Progenitor cell of endocrine pancreas (in vitro differentiated cells): ENCODE measurements at regions not wholly inside any gene's neighbourhood (a gene's known extent, or its start where the extent isn't known, plus 50 kb on each side); places are given as distances from the start of the nearest gene placed in this dataset.

Experiments
- DNase-seq: peaks from one replicate; pipeline ENCODE4 v3.0.0; 2021; ENCODE audit warnings: low spot score; ENCODE audit not compliant: unreplicated experiment
- H3K27ac Mint-ChIP-seq: 2 replicates; pipeline ENCODE4 v1.8.0; 2021; ENCODE audit warnings: mild to moderate bottlenecking, moderate library complexity, mixed read lengths
- H3K27me3 Mint-ChIP-seq: 2 replicates; pipeline ENCODE4 v1.8.0; 2021; ENCODE audit warnings: mixed read lengths
- H3K36me3 Mint-ChIP-seq: 2 replicates; pipeline ENCODE4 v1.8.0; 2022; ENCODE audit warnings: mixed read lengths; ENCODE audit not compliant: insufficient read depth
- H3K4me1 Mint-ChIP-seq: 2 replicates; pipeline ENCODE4 v1.8.0; 2021; ENCODE audit warnings: low read depth, mixed read lengths
- H3K4me3 Mint-ChIP-seq: 2 replicates; pipeline ENCODE4 v1.8.0; 2021; ENCODE audit warnings: low read depth, mild to moderate bottlenecking, moderate library complexity, mixed read lengths
- H3K9me3 Mint-ChIP-seq: 2 replicates; pipeline ENCODE4 v1.8.0; 2021; ENCODE audit warnings: low read depth, mixed read lengths
- TF ChIP-seq, protein P1 (sequence below): fragments of 200-600 bp; sonication (generic); IDR thresholded peaks from one replicate; pipeline ENCODE4 v1.5.0; 2021; ENCODE audit warnings: antibody characterized with exemption, mild to moderate bottlenecking; ENCODE audit not compliant: unreplicated experiment

DNA sequence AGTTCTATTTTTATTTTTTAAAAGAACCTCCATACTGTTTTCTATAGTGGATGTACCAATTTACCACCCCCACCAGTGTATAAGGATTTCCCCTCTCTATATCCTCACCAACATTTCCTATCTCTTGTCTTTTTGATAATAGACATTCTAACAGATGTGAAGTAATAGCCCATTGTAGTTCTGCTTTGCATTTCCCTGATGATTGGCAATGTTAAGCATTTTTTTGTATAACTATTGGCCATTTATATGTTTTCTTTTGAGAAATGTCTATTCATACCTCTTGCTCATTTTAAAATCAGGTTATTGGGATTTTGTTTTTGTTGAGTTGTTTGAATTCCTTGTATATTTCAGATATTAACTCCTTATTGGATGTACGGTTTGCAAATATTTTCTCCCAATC lies 251.1 kb upstream of the HTR2C start:
- TF ChIP-seq, protein P1, sequence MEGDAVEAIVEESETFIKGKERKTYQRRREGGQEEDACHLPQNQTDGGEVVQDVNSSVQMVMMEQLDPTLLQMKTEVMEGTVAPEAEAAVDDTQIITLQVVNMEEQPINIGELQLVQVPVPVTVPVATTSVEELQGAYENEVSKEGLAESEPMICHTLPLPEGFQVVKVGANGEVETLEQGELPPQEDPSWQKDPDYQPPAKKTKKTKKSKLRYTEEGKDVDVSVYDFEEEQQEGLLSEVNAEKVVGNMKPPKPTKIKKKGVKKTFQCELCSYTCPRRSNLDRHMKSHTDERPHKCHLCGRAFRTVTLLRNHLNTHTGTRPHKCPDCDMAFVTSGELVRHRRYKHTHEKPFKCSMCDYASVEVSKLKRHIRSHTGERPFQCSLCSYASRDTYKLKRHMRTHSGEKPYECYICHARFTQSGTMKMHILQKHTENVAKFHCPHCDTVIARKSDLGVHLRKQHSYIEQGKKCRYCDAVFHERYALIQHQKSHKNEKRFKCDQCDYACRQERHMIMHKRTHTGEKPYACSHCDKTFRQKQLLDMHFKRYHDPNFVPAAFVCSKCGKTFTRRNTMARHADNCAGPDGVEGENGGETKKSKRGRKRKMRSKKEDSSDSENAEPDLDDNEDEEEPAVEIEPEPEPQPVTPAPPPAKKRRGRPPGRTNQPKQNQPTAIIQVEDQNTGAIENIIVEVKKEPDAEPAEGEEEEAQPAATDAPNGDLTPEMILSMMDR, result no peak
- H3K36me3 Mint-ChIP-seq, result no peaks in the 10 kb centered on the region
- DNase-seq, result no peak
- H3K4me1 Mint-ChIP-seq, result no peaks in the 10 kb centered on the region
- no peaks in the 10 kb centered on the region for H3K27me3 Mint-ChIP-seq
- H3K27ac Mint-ChIP-seq, result no peak overlapping the region
- H3K4me3 Mint-ChIP-seq, result no peak overlapping the region
- peaks cover 17% of the 10 kb centered on the region for H3K9me3 Mint-ChIP-seq

DNA sequence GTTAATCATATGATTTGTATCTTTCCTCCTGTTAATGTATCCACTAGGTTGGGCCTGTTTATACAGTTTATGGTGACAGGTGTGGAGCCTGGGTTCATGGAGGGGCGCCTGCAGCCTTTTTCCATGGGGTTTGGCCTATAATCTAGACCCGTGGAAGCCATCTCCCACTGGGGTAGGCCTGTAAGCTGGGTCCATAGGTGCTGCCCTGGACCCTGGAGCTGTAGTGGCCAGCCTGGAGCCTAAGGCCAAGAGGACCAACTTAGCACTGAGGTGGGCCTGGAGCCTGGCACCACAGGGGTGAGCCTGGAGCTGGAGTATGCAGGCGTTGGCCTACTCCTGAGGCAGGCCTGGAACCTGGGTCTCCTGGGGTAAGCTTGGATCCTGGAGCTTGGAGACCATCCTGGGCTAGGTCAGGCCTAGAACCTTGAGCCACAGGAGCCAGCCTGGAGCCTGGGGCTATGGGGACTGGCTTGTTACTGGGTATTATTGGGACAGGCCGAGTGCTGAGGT lies 249.4 kb upstream of the HTR2C start:
- Mint-ChIP-seq H3K36me3 (no peaks in the 10 kb centered on the region), H3K9me3 (peaks cover 17% of the 10 kb centered on the region), H3K27ac (no peak overlapping the region), H3K27me3 (no peaks in the 10 kb centered on the region), H3K4me3 (no peak overlapping the region), H3K4me1 (no peaks in the 10 kb centered on the region)
- TF ChIP-seq, protein P1, result no peak
- no peak for DNase-seq

DNA sequence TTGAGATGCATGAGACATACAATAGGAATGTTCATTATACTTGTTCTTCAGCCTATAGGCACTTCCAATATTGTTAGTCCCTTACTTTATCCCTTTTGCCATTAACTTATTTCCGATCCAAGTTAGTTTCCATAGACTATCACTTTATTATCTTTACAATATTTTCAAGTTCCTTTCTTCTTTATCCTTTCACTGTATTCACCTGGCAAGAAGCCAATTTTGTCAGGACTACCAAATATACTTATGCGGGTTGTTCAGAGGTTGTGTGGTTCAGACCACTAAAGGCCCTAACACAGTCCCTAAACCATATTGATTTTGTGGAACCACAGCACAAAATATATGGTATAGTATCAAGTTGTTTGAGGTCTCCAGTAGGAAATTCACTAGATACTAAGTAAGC lies 245.0 kb upstream of the HTR2C start:
- TF ChIP-seq, protein P1, result no peak
- no peak overlapping the region for H3K27ac Mint-ChIP-seq
- H3K9me3 Mint-ChIP-seq, result peaks cover 9% of the 10 kb centered on the region
- H3K4me3 Mint-ChIP-seq, result no peak overlapping the region
- H3K4me1 Mint-ChIP-seq, result no peaks in the 10 kb centered on the region
- no peaks in the 10 kb centered on the region for H3K27me3 Mint-ChIP-seq
- DNase-seq, result no peak
- H3K36me3 Mint-ChIP-seq, result no peaks in the 10 kb centered on the region

DNA sequence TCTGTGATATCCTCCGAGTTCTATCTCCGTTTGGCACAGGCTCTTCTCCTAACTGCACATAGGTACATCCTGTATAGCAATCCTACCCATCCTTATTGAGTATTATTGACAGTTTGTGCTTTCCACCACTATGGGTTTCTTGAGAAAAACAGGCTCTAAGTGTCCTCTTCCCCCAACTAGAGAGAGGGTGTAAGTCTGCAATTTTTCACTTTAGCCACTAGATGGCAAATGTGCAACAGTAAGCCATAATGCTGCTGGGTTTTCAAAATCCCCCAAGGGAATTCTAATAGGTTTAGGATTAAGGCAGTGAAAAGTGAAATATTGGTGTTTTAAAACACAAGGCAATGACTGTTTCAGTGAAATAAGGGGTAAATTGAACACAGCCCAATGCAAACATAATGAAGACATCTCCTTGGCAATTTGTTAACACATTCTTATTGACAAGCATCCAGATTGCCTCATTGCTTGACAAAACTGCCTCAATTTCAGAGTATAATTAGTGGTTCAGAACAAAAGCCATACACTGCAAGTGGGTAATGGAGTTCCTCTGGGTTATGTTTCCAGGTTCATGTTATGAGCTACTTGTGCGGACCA lies 239.0 kb upstream of the HTR2C start:
- H3K36me3 Mint-ChIP-seq, result no peaks in the 10 kb centered on the region
- H3K27me3 Mint-ChIP-seq, result no peaks in the 10 kb centered on the region
- H3K4me3 Mint-ChIP-seq, result no peak overlapping the region
- no peak overlapping the region for H3K27ac Mint-ChIP-seq
- TF ChIP-seq, protein P1, result peak; percentile 77
- DNase-seq, result no peak
- no peaks in the 10 kb centered on the region for H3K4me1 Mint-ChIP-seq
- H3K9me3 Mint-ChIP-seq, result no peaks in the 10 kb centered on the region

DNA sequence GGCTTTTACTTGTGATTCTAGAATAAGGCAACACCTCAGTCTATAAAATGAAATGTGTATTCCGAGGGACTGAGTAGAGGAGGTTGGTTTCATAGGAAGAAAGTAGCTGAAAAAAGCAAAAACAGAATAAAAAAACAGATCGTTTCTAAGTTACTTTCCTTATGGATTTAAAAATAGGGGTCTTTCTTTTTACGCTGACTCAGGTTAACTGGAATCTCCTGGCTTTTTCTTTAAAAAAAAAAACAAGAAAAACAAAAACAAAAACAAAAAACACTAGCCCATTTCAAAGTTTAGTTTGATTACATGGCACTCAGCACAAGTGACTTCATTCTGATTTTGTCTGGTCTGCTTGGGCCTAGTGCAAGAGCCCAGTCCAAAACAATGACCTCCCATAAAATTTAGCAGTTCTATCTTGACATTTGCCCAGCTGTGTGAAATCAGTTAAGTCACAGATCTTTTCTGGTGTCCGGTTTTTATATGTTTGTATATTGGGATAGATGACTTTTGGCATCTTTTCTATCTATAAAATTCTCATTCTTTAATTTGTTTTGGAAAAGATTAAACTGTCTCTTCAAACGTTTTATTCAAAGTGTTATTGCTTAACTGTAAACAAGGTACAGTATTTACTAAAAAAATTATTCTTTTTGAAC lies 222.7 kb upstream of the HTR2C start:
- H3K36me3 Mint-ChIP-seq, result no peaks in the 10 kb centered on the region
- TF ChIP-seq, protein P1, result no peak
- DNase-seq, result no peak
- H3K9me3 Mint-ChIP-seq, result peaks cover 3% of the 10 kb centered on the region
- peaks cover 21% of the 10 kb centered on the region for H3K4me1 Mint-ChIP-seq
- H3K4me3 Mint-ChIP-seq, result no peak overlapping the region
- H3K27me3 Mint-ChIP-seq, result no peaks in the 10 kb centered on the region
- H3K27ac Mint-ChIP-seq, result no peak overlapping the region
